ENCODE measurements at regions not wholly inside any gene's neighbourhood (a gene's known extent, or its start where the extent isn't known, plus 50 kb on each side); places are given as distances from the start of the nearest gene placed in this dataset.

DNA sequence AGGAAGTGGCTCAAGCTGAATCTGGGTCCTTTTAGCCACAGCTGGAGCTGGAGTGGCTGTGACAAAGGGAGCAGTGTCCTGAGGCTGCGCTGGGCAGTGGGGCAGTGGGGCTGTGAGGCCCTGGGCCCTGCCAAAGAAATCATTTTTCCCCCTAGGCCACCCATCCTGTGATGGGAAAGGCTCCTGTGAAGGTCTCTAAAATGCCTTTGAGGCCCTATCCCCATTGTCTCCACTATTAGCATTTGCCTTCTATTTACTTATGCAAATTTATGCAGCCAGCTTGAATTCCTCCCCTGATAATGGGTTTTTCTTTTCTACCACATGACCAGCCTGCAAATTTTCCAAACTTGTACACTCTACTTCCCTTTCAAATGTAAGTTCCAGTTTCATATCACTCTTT, 539.2 kb downstream of the MEI4 start:
- ATAC-seq: no peak
- intact Hi-C loops (cut with DNase I): no loop called here
- WGBS, 4 donors: 18 to 44% (median 35%) methylated on average over 1 of the region's 1 CpG
- no peaks in the 10 kb centered on the region for H3K27me3 ChIP-seq
- no peaks in the 10 kb centered on the region for H3K36me3 ChIP-seq
- no peak overlapping the region for H3K27ac ChIP-seq
- TF ChIP-seq CTCF (IDR thresholded peaks at IDR 0.05) (no peak), POLR2A (IDR thresholded peaks at IDR 0.05) (no peak)
- H3K4me1 ChIP-seq: no peaks in the 10 kb centered on the region
- no peak overlapping the region for H3K4me3 ChIP-seq
- H3K9me3 ChIP-seq: peaks cover 0 to 11% (median 0%) of the 10 kb centered on the region in 12 donors
- DNase-seq: no peak

DNA sequence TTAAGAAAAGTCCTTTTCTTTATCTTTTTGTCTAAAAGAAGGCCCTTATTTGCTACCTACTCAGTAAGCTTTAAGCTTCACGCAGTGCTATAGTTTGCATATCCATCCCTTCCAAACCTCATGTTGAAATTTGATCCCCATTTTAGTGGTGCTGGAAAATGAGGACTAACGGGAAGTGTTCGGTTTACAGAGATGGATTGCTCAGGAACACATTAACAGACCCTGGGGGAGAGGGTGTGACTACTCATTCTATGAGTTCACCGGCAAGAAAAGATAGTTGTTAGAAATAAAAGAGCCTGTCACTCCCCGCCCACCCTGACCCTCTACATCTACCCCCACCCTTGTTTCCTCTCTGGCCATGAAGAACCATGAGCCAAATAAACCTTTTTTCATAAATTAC, 546.2 kb downstream of the MEI4 start:
- Histone ChIP-seq H3K27me3 (no peaks in the 10 kb centered on the region), H3K27ac (no peak overlapping the region), H3K4me3 (no peak overlapping the region), H3K4me1 (no peaks in the 10 kb centered on the region), H3K36me3 (no peaks in the 10 kb centered on the region), H3K9me3 (no peaks in the 10 kb centered on the region)
- TF ChIP-seq CTCF (IDR thresholded peaks at IDR 0.05) (no peak), POLR2A (IDR thresholded peaks at IDR 0.05) (no peak)
- DNase-seq (no peak), ATAC-seq (no peak)
- intact Hi-C loops (cut with DNase I): no loop called here
- WGBS, 4 donors: 61 to 71% (median 63%) methylated on average over 5 of the region's 5 CpGs

DNA sequence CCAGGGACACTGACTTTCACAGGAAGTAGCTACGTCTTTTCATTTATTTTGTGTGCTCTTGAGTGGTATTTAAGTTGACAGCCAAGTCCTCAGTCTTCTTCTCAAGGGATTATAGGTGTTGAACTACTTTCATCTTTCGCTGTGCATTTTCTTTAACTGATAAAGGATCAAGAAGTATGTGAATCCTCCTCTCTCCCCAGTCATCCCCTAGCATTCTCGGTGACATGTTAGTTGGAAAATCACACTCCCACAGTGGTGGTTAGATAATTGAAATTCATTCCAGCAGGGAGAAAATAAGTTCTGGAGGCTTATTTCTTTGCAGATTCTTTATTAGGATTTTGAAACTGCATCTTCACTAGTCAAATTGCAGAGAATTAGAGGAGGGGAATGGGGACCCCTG, 569.4 kb downstream of the MEI4 start:
- no peak for ATAC-seq
- intact Hi-C loops (cut with DNase I): no loop called here

DNA sequence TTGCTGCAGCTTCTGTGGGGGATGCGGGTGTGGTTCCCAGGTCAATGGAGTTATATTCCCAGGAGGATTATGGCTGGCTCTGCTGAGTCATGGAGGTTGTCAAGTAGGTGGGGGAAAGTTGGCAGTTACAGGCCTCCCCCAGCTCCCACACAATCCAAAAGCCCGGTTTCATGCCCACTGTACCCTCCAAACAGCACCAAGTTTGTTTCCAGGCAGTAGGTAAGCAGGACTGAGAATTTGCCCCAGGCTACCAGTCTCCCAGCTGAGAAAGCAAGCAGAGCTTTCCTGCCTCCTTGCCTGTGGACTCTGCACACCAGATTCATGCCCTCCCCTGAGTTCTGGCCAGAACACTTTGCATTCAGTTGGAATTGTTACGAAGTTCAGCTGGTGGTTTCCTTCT, 578.2 kb downstream of the MEI4 start:
- H3K4me3 ChIP-seq: no peak overlapping the region
- H3K36me3 ChIP-seq: no peaks in the 10 kb centered on the region
- intact Hi-C loops (cut with DNase I): no loop called here
- TF ChIP-seq CTCF (IDR thresholded peaks at IDR 0.05) (no peak), POLR2A (IDR thresholded peaks at IDR 0.05) (no peak)
- ATAC-seq (no peak), DNase-seq (no peak)
- WGBS, 4 donors: 75 to 86% (median 83%) methylated on average over 3 of the region's 3 CpGs
- H3K9me3 ChIP-seq: peaks cover 0 to 3% (median 0%) of the 10 kb centered on the region in 12 donors
- no peaks in the 10 kb centered on the region for H3K4me1 ChIP-seq
- no peaks in the 10 kb centered on the region for H3K27me3 ChIP-seq
- H3K27ac ChIP-seq: no peak overlapping the region

More for the DNA sequence above, 569.4 kb downstream of the MEI4 start:
- WGBS, 4 donors: 36 to 46% (median 37%) methylated on average over 3 of the region's 3 CpGs
- Histone ChIP-seq H3K4me3 (no peak overlapping the region), H3K36me3 (no peaks in the 10 kb centered on the region), H3K4me1 (no peaks in the 10 kb centered on the region), H3K27me3 (no peaks in the 10 kb centered on the region), H3K9me3 (no peaks in the 10 kb centered on the region), H3K27ac (no peak overlapping the region)
- no peak for DNase-seq
- no peak for TF ChIP-seq POLR2A (IDR thresholded peaks at IDR 0.05)
- TF ChIP-seq CTCF (IDR thresholded peaks at IDR 0.05): no peak
